Ovary (tissue), 3 donors: ENCODE measurements at regions not wholly inside any gene's neighbourhood (a gene's known extent, or its start where the extent isn't known, plus 50 kb on each side); places are given as distances from the start of the nearest gene placed in this dataset.

Experiments used
- CTCF ChIP-seq, 3 donors: fragments of 450-650 bp in 2 of 3; fragments of 200-600 bp in 1 of 3; IDR thresholded peaks; one replicate each; pipeline versions ENCODE4 v1.5.1 to v1.8.0; 2016 to 2022; ENCODE audit warnings: antibody characterized with exemption in 3 of 3, mild to moderate bottlenecking in 1 of 3
- EP300 ChIP-seq: sonication (generic); formaldehyde crosslinking; IDR thresholded peaks from one replicate; pipeline ENCODE4 v1.6.1; 2017; ENCODE audit warnings: antibody characterized with exemption
- POLR2A ChIP-seq: fragments of 450-650 bp; IDR thresholded peaks from one replicate; pipeline ENCODE4 v1.6.1; 2017; ENCODE audit warnings: antibody characterized with exemption, mild to moderate bottlenecking, moderate library complexity
- donor health status: DM: no; HTN: no; CAD: no.

GRCh38 chr20:47931002-47931401 is 145.7 kb upstream of the SULF2 start:
- TF ChIP-seq EP300 (no peak), POLR2A (no peak), CTCF (IDR thresholded peaks at IDR 0.05) (no peak)
